Stimulated activated CD8-positive, alpha-beta memory T cell treated with anti-CD3 and anti-CD28 coated beads, Interleukin-15, amount 100 ng/mL, for 4 hours (primary cell): ENCODE measurements at regions not wholly inside any gene's neighbourhood (a gene's known extent, or its start where the extent isn't known, plus 50 kb on each side); places are given as distances from the start of the nearest gene placed in this dataset.
A peak's percentile ranks its signal among the peaks of the same experiment; 100 is the strongest.

Source experiments
- DNase-seq, 2 donors: peaks; one replicate each; pipeline ENCODE4 v3.0.0-alpha.2; 2020; ENCODE audit warnings: low read depth in 2 of 2

GRCh38 chr1:173400387-173400995 is 76.6 kb upstream of the PRDX6 start:
- no peak for DNase-seq

- no peak for DNase-seq
Measured at GRCh38 chr1:173403996-173404395, 73.1 kb upstream of the PRDX6 start.

- no peak for DNase-seq
Measured at GRCh38 chr1:173405281-173405680, 71.9 kb upstream of the PRDX6 start.

GRCh38 chr1:173405834-173406233 is 71.3 kb upstream of the PRDX6 start:
- DNase-seq: no peak

GRCh38 chr1:173406783-173407230 is 70.3 kb upstream of the PRDX6 start:
- DNase-seq: no peak

GRCh38 chr1:173407846-173408245 is 69.3 kb upstream of the PRDX6 start:
- no peak for DNase-seq

GRCh38 chr1:173408886-173409285 is 68.2 kb upstream of the PRDX6 start:
- no peak for DNase-seq

GRCh38 chr1:173409613-173410012 is 67.5 kb upstream of the PRDX6 start:
- no peak for DNase-seq

GRCh38 chr1:173410133-173410793 is 66.9 kb upstream of the PRDX6 start:
- DNase-seq: no peak

GRCh38 chr1:173410794-173411236 is 66.3 kb upstream of the PRDX6 start:
- no peak for DNase-seq

- no peak for DNase-seq
Measured at GRCh38 chr1:173411835-173412742, 65.0 kb upstream of the PRDX6 start.

- no peak for DNase-seq
Measured at GRCh38 chr1:173413271-173413707, 63.8 kb upstream of the PRDX6 start.

GRCh38 chr1:173414136-173414535 is 63.0 kb upstream of the PRDX6 start:
- DNase-seq: no peak

GRCh38 chr1:173414539-173415226 is 62.5 kb upstream of the PRDX6 start:
- no peak for DNase-seq

- no peak for DNase-seq
Measured at GRCh38 chr1:173415490-173415889, 61.6 kb upstream of the PRDX6 start.

- no peak for DNase-seq
Measured at GRCh38 chr1:173415905-173416450, 61.2 kb upstream of the PRDX6 start.

- DNase-seq: no peak
Measured at GRCh38 chr1:173417563-173417962, 59.6 kb upstream of the PRDX6 start.

GRCh38 chr1:173418107-173418985 is 58.8 kb upstream of the PRDX6 start:
- DNase-seq: no peak

- peak in 1 of 2 donors; percentile 19 for DNase-seq
Measured at GRCh38 chr1:173420330-173420806, 56.8 kb upstream of the PRDX6 start.

GRCh38 chr1:173421286-173421685 is 55.8 kb upstream of the PRDX6 start:
- no peak for DNase-seq
